Muscle of leg (tissue), 3 donors: ENCODE measurements at regions not wholly inside any gene's neighbourhood (a gene's known extent, or its start where the extent isn't known, plus 50 kb on each side); places are given as distances from the start of the nearest gene placed in this dataset.
"Not testable (repeated sequence)": the region's sequence is repeated elsewhere in the genome, so short reads cannot be mapped to it uniquely, and the experiment has no call there.

ENCODE experiments used
- DNase-seq: peaks from one replicate; pipeline ENCODE4 v3.0.0; 2013
- H3K27ac ChIP-seq: one replicate; pipeline ENCODE4 v1.5.1; 2013; ENCODE audit warnings: mild to moderate bottlenecking, low read length, control low read depth
- H3K27me3 ChIP-seq: one replicate; pipeline ENCODE4 v1.6.1; 2013; ENCODE audit warnings: low read length; ENCODE audit not compliant: control insufficient read depth, insufficient read depth
- H3K36me3 ChIP-seq: one replicate; pipeline ENCODE4 v1.6.1; 2013; ENCODE audit warnings: low read length; ENCODE audit not compliant: control insufficient read depth, insufficient read depth
- H3K4me1 ChIP-seq: one replicate; pipeline ENCODE4 v1.6.1; 2013; ENCODE audit warnings: low read length; ENCODE audit not compliant: control insufficient read depth, insufficient read depth
- H3K4me3 ChIP-seq: one replicate; pipeline ENCODE4 v1.5.1; 2013; ENCODE audit warnings: low read length, control low read depth
- H3K9me3 ChIP-seq: replicated peaks from 2 replicates; pipeline ENCODE4 v1.6.1; 2013; ENCODE audit warnings: low read depth, low read length; ENCODE audit not compliant: control insufficient read depth
- WGBS: methylation state at CpG from one replicate; pipeline ENCODE4 v1.1.5; 2013; ENCODE audit warnings: missing lambda C conversion rate; ENCODE audit not compliant: insufficient coverage; 5-methylcytosine and 5-hydroxymethylcytosine counted together

GRCh38 chr3:152596832-152597231 is 238.1 kb upstream of the P2RY1 start:
- not testable (repeated sequence) for H3K9me3 ChIP-seq, H3K27me3 ChIP-seq, H3K36me3 ChIP-seq, DNase-seq, H3K4me3 ChIP-seq, H3K4me1 ChIP-seq
- WGBS = 57% methylated on average over 1 of the region's 1 CpG
- peak overlapping the region; percentile 75 for H3K27ac ChIP-seq

- no peaks in the 10 kb centered on the region for H3K4me1 ChIP-seq
- WGBS = no CpG with 5 or more reads among the region's 7 CpGs
- H3K9me3 ChIP-seq = peaks cover 7% of the 10 kb centered on the region
- H3K27me3 ChIP-seq = no peaks in the 10 kb centered on the region
- DNase-seq = no peak
- no peak overlapping the region for H3K27ac ChIP-seq
- no peaks in the 10 kb centered on the region for H3K36me3 ChIP-seq
- no peak overlapping the region for H3K4me3 ChIP-seq
Measured at GRCh38 chr3:152606146-152606545, 228.8 kb upstream of the P2RY1 start.

- no peaks in the 10 kb centered on the region for H3K4me1 ChIP-seq
- H3K4me3 ChIP-seq = no peak overlapping the region
- no peaks in the 10 kb centered on the region for H3K27me3 ChIP-seq
- DNase-seq = no peak
- WGBS = no CpG with 5 or more reads among the region's 1 CpG
- peaks cover 7% of the 10 kb centered on the region for H3K9me3 ChIP-seq
- H3K27ac ChIP-seq = no peak overlapping the region
- H3K36me3 ChIP-seq = no peaks in the 10 kb centered on the region
Measured at GRCh38 chr3:152607179-152607578, 227.8 kb upstream of the P2RY1 start.

- Histone ChIP-seq H3K9me3 (peaks cover 6% of the 10 kb centered on the region), H3K27ac (no peak overlapping the region), H3K4me1 (no peaks in the 10 kb centered on the region), H3K4me3 (no peak overlapping the region), H3K36me3 (no peaks in the 10 kb centered on the region), H3K27me3 (no peaks in the 10 kb centered on the region)
- peak; percentile 80 for DNase-seq
- WGBS = 60% methylated on average over 4 of the region's 8 CpGs
Measured at GRCh38 chr3:152608696-152609594, 226.0 kb upstream of the P2RY1 start.

- DNase-seq = no peak
Measured at GRCh38 chr3:152609891-152610290, 225.0 kb upstream of the P2RY1 start.

GRCh38 chr3:152610622-152611021 is 224.3 kb upstream of the P2RY1 start:
- no peaks in the 10 kb centered on the region for H3K36me3 ChIP-seq
- no peak overlapping the region for H3K4me3 ChIP-seq
- WGBS = 82% methylated on average over 4 of the region's 6 CpGs
- no peak overlapping the region for H3K27ac ChIP-seq
- no peaks in the 10 kb centered on the region for H3K9me3 ChIP-seq
- H3K27me3 ChIP-seq = no peaks in the 10 kb centered on the region
- H3K4me1 ChIP-seq = no peaks in the 10 kb centered on the region
- DNase-seq = no peak

More at GRCh38 chr3:152609891-152610290, 225.0 kb upstream of the P2RY1 start:
- Histone ChIP-seq H3K27ac (no peak overlapping the region), H3K4me3 (no peak overlapping the region), H3K27me3 (no peaks in the 10 kb centered on the region), H3K9me3 (no peaks in the 10 kb centered on the region), H3K4me1 (no peaks in the 10 kb centered on the region), H3K36me3 (no peaks in the 10 kb centered on the region)

GRCh38 chr3:152611905-152612304 is 223.0 kb upstream of the P2RY1 start:
- H3K27ac ChIP-seq = no peak overlapping the region
- no peaks in the 10 kb centered on the region for H3K36me3 ChIP-seq
- no peaks in the 10 kb centered on the region for H3K4me1 ChIP-seq
- peak; percentile 83 for DNase-seq
- H3K4me3 ChIP-seq = no peak overlapping the region
- H3K9me3 ChIP-seq = no peaks in the 10 kb centered on the region
- H3K27me3 ChIP-seq = no peaks in the 10 kb centered on the region

GRCh38 chr3:152613851-152614250 is 221.1 kb upstream of the P2RY1 start:
- peak; percentile 42 for DNase-seq
- Histone ChIP-seq H3K4me1 (no peaks in the 10 kb centered on the region), H3K9me3 (no peaks in the 10 kb centered on the region), H3K36me3 (no peaks in the 10 kb centered on the region), H3K4me3 (no peak overlapping the region), H3K27me3 (no peaks in the 10 kb centered on the region), H3K27ac (no peak overlapping the region)
- no CpG with 5 or more reads among the region's 2 CpGs for WGBS

- H3K4me3 ChIP-seq = no peak overlapping the region
- 79% methylated on average over 9 of the region's 10 CpGs for WGBS
Measured at GRCh38 chr3:152615681-152616080, 219.2 kb upstream of the P2RY1 start.

GRCh38 chr3:152617609-152618008 is 217.3 kb upstream of the P2RY1 start:
- Histone ChIP-seq H3K4me1 (peaks cover 4% of the 10 kb centered on the region), H3K4me3 (no peak overlapping the region), H3K27ac (no peak overlapping the region), H3K36me3 (no peaks in the 10 kb centered on the region), H3K27me3 (no peaks in the 10 kb centered on the region), H3K9me3 (no peaks in the 10 kb centered on the region)
- no peak for DNase-seq

More at GRCh38 chr3:152615681-152616080, 219.2 kb upstream of the P2RY1 start:
- H3K27me3 ChIP-seq = no peaks in the 10 kb centered on the region
- no peak for DNase-seq
- no peaks in the 10 kb centered on the region for H3K36me3 ChIP-seq
- H3K9me3 ChIP-seq = no peaks in the 10 kb centered on the region
- H3K27ac ChIP-seq = no peak overlapping the region
- no peaks in the 10 kb centered on the region for H3K4me1 ChIP-seq

GRCh38 chr3:152618529-152618928 is 216.4 kb upstream of the P2RY1 start:
- no peaks in the 10 kb centered on the region for H3K27me3 ChIP-seq
- H3K36me3 ChIP-seq = no peaks in the 10 kb centered on the region
- H3K4me3 ChIP-seq = no peak overlapping the region
- no peak for DNase-seq
- no peak overlapping the region for H3K27ac ChIP-seq
- H3K4me1 ChIP-seq = peaks cover 4% of the 10 kb centered on the region
- no peaks in the 10 kb centered on the region for H3K9me3 ChIP-seq
- no CpG with 5 or more reads among the region's 1 CpG for WGBS
